IMR-90 (cell line): ENCODE measurements at regions not wholly inside any gene's neighbourhood (a gene's known extent, or its start where the extent isn't known, plus 50 kb on each side); places are given as distances from the start of the nearest gene placed in this dataset.

Source experiments
- CEBPB ChIP-seq: IDR thresholded peaks from 2 replicates; pipeline ENCODE4 v1.6.1; 2012; ENCODE audit warnings: low read depth, low read length, improper control_type of control experiment
- CTCF ChIP-seq: conservative IDR thresholded peaks from 2 replicates; pipeline ENCODE4 v1.5.1; 2012; ENCODE audit warnings: mild to moderate bottlenecking, low read depth, low read length, improper control_type of control experiment
- ELK1 ChIP-seq: fragments of 150-350 bp; IDR thresholded peaks from 2 replicates; pipeline ENCODE4 v1.6.1; 2016; ENCODE audit warnings: low read depth, mild to moderate bottlenecking, low read length, moderate library complexity, borderline replicate concordance
- MAFK ChIP-seq: IDR thresholded peaks from 2 replicates; pipeline ENCODE4 v1.6.1; 2012; ENCODE audit warnings: low read depth, low read length, improper control_type of control experiment
- MAZ ChIP-seq: IDR thresholded peaks from 2 replicates; pipeline ENCODE4 v1.6.1; 2012; ENCODE audit warnings: low read depth, mild to moderate bottlenecking, low read length, improper control_type of control experiment, moderate library complexity, borderline replicate concordance
- MXI1 ChIP-seq: IDR thresholded peaks from 2 replicates; pipeline ENCODE4 v1.6.1; 2012; ENCODE audit warnings: low read depth, mild to moderate bottlenecking, low read length, moderate library complexity, borderline replicate concordance
- POLR2A ChIP-seq: IDR thresholded peaks from 2 replicates; pipeline ENCODE4 v1.6.1; 2012; ENCODE audit warnings: mild to moderate bottlenecking, low read depth, low read length
- RCOR1 ChIP-seq: IDR thresholded peaks from 2 replicates; pipeline ENCODE4 v1.6.1; 2012; ENCODE audit warnings: mild to moderate bottlenecking, low read length, improper control_type of control experiment; ENCODE audit not compliant: insufficient replicate concordance
- SMC3 ChIP-seq: fragments of 150-350 bp; IDR thresholded peaks from 2 replicates; pipeline ENCODE4 v1.6.1; 2016; ENCODE audit warnings: low read depth, mild to moderate bottlenecking, antibody characterized with exemption, low read length, moderate library complexity
- USF2 ChIP-seq: fragments of 150-350 bp; IDR thresholded peaks from 2 replicates; pipeline ENCODE4 v1.6.1; 2017; ENCODE audit warnings: mild to moderate bottlenecking, antibody characterized with exemption, low read length, low read depth

- TF ChIP-seq CTCF: no peak
- no peak for TF ChIP-seq POLR2A
- no peak for TF ChIP-seq MAFK
- no peak for TF ChIP-seq MXI1
- no peak for TF ChIP-seq ELK1
- TF ChIP-seq SMC3: no peak
- no peak for TF ChIP-seq RCOR1
- TF ChIP-seq CEBPB: no peak
- no peak for TF ChIP-seq MAZ
- TF ChIP-seq USF2: no peak
These were observed 100.6 kb upstream of the LOC128125822 start for GRCh38 chr6:63471654-63472053.
